GM18870 (cell line): ENCODE measurements at regions not wholly inside any gene's neighbourhood (a gene's known extent, or its start where the extent isn't known, plus 50 kb on each side); places are given as distances from the start of the nearest gene placed in this dataset.

Source experiments
- ATAC-seq: cut with Tn5 transposase; IDR thresholded peaks from one replicate; pipeline ENCODE4 v1.9.1; 2021; ENCODE audit warnings: moderate library complexity; ENCODE audit not compliant: unreplicated experiment

GRCh38 chr5:36355516-36355915, 53.8 kb upstream of the RANBP3L start:
- no peak for ATAC-seq

GRCh38 chr5:36356915-36357314, 55.2 kb upstream of the RANBP3L start:
- ATAC-seq: no peak

- no peak for ATAC-seq
These were observed 55.8 kb upstream of the RANBP3L start for GRCh38 chr5:36357391-36357975.

- no peak for ATAC-seq
These were observed 57.6 kb upstream of the RANBP3L start for GRCh38 chr5:36359267-36359666.

- ATAC-seq: peak; percentile 44
These were observed 58.6 kb upstream of the RANBP3L start for GRCh38 chr5:36360307-36360706.

GRCh38 chr5:36363101-36363500, 61.4 kb upstream of the RANBP3L start:
- ATAC-seq: no peak

- ATAC-seq: no peak
These were observed 62.0 kb upstream of the RANBP3L start for GRCh38 chr5:36363744-36364143.

GRCh38 chr5:36364473-36364872, 62.8 kb upstream of the RANBP3L start:
- ATAC-seq: no peak

- ATAC-seq: no peak
These were observed 64.2 kb upstream of the RANBP3L start for GRCh38 chr5:36365896-36366295.

GRCh38 chr5:36366883-36367282, 65.2 kb upstream of the RANBP3L start:
- no peak for ATAC-seq

- no peak for ATAC-seq
These were observed 65.8 kb upstream of the RANBP3L start for GRCh38 chr5:36367524-36367923.

GRCh38 chr5:36369219-36369690, 67.6 kb upstream of the RANBP3L start:
- ATAC-seq: no peak

GRCh38 chr5:36370073-36370472, 68.4 kb upstream of the RANBP3L start:
- no peak for ATAC-seq

GRCh38 chr5:36371366-36371765, 69.7 kb upstream of the RANBP3L start:
- ATAC-seq: no peak

- no peak for ATAC-seq
These were observed 71.9 kb upstream of the RANBP3L start for GRCh38 chr5:36373527-36374086.

GRCh38 chr5:36374266-36374862, 72.7 kb upstream of the RANBP3L start:
- ATAC-seq: no peak

- ATAC-seq: no peak
These were observed 75.5 kb upstream of the RANBP3L start for GRCh38 chr5:36377192-36377591.

- ATAC-seq: no peak
These were observed 76.8 kb upstream of the RANBP3L start for GRCh38 chr5:36378551-36378950.

- ATAC-seq: no peak
These were observed 81.2 kb upstream of the RANBP3L start for GRCh38 chr5:36382890-36383289.

- ATAC-seq: no peak
These were observed 82.2 kb upstream of the RANBP3L start for GRCh38 chr5:36383942-36384341.

GRCh38 chr5:36384845-36385244, 83.1 kb upstream of the RANBP3L start:
- no peak for ATAC-seq

GRCh38 chr5:36385495-36385894, 83.8 kb upstream of the RANBP3L start:
- ATAC-seq: no peak

- ATAC-seq: no peak
These were observed 86.6 kb upstream of the RANBP3L start for GRCh38 chr5:36388288-36388687.
